Dedifferentiated amniotic fluid mesenchymal stem cell (primary cell): ENCODE measurements at regions not wholly inside any gene's neighbourhood (a gene's known extent, or its start where the extent isn't known, plus 50 kb on each side); places are given as distances from the start of the nearest gene placed in this dataset.

ENCODE experiments used
- DNase-seq: peaks from one replicate; pipeline ENCODE4 v3.0.0-alpha.2; 2016; ENCODE audit errors: extremely low spot score

DNA sequence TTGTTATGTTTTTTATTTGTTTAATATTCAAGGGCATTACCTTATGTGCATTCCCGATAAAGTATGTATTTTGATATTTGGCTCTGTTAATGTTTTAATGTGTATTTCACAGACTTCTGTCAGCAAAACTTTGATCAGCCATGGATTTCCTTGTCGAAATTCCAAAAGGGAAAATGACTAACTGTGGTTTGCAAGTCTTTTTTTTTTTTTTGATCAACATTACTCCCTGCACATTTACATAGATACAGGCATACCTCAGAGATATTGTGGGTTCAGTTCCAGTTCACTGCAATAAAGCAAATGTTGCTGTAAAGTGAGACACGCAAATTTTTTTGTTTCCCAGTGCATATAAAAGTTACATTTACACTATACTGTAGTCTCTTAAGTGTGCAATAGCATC is 351.9 kb downstream of the CXCL12 start:
- no peak for DNase-seq

DNA sequence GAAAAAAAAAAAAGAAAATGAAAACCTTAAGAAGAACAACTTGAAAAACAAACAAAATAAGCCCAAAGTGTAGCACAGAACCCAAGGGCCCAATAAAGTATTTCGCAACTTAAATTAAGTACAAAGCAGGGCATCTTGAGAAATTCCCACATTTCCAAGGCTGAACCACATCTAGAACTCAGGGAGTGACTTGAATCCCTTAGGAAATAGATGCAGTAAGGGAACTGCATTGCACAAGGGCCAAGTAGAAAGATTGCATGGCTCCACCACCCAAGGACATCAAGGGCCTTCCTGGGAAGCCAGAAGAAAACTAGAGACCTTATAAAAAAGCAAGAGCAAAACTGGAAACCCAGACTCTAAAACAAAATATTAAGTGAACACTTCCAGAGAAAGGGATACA is 352.7 kb downstream of the CXCL12 start:
- no peak for DNase-seq

DNA sequence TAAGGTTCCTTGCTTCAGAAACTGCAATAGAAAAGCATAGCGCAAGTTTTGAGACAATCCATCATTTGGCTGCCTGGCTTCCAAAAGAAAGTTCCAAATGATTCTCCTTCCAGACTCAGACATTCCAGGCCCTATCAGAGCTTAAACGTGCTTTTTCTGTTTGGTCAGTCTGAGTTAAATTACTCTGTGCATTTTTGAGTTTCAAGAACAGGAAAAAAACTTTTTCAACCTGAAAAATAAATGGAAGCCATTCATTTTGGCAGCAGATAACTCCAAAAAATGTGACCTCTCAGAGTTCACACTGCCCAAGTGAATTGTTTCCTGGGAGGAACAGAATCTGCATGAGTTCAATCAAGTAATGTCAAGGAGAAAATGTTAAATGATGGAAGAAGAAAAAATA is 354.2 kb downstream of the CXCL12 start:
- DNase-seq: no peak

DNA sequence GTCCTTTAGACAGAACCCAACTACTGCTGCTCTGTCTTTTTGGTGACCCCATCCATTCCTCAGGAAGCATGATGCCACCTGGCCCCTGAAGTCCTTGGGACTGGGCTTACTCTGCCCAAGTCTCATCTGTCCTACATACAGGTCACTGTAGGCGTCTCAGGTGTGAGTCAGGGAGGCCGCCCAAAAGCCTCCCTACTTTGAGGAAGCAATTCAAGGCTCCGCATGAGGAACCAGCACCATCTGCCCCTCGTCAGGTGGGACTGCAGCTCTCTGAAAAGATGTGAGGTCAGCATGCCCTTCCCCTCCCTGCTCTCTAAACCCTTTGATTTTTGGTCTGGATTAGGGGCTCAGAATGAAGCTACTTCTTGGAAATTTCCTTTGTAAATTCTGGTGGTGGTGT is 354.8 kb downstream of the CXCL12 start:
- DNase-seq: no peak

- DNase-seq: no peak
Measured at GRCh38 chr10:44028384-44029137, 356.3 kb downstream of the CXCL12 start.

- DNase-seq: no peak
Measured at GRCh38 chr10:44024356-44025116, 360.4 kb downstream of the CXCL12 start.

- no peak for DNase-seq
Measured at GRCh38 chr10:44023517-44023916, 361.4 kb downstream of the CXCL12 start.

DNA sequence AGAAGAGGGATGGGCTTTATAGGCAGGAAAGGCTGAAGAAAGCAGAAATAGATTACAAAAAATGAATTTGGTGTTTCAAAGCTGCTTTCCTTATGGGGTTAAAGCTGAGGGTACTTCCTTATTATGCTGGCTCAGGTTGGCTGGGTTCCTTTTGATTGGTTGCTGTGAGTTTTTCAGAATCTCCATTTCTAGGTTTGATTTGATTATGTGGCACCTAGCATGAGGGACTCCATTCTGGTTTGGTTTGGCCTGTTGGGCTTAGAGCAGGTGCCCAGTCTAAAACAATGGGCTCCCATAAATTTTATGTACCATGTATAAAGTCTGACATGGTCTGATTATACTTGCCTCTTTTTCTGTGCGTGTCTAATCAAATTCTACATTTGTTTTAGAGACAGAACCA is 362.7 kb downstream of the CXCL12 start:
- DNase-seq: no peak

- DNase-seq: no peak
Measured at GRCh38 chr10:44020322-44021111, 364.4 kb downstream of the CXCL12 start.

DNA sequence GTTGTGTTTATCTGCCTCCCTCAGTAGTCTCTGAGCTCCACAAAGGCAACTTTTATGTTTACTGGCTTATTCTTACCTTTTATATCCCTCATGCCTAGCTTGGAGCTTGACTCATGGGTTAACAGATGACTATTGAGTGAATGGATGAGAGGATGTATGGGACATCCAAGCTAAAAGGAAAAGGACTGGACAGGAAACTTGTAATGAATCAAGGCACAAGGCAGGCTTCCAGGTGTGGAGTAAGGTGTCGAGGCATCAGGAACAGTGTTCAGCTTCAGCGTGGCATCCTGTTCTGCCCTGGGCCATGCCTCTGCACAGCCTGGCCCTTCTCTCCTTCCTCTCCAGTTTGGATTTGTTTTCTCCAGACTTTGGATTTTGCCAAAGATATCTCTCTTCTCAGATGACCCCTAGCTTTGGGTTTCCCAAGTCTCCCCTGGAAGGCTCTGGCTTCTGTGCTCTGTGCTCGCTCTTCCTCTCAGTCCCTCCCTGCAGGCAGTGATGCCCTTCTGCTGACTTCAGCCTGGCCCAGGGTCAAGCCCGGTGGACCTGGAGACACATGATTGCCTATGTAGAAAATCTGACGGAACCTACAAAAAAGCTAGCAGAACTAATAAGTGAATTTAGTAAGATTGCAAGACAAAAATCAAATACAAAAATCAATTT is 367.3 kb downstream of the CXCL12 start:
- no peak for DNase-seq

GRCh38 chr10:44016589-44017482 is 368.1 kb downstream of the CXCL12 start:
- DNase-seq: no peak

DNA sequence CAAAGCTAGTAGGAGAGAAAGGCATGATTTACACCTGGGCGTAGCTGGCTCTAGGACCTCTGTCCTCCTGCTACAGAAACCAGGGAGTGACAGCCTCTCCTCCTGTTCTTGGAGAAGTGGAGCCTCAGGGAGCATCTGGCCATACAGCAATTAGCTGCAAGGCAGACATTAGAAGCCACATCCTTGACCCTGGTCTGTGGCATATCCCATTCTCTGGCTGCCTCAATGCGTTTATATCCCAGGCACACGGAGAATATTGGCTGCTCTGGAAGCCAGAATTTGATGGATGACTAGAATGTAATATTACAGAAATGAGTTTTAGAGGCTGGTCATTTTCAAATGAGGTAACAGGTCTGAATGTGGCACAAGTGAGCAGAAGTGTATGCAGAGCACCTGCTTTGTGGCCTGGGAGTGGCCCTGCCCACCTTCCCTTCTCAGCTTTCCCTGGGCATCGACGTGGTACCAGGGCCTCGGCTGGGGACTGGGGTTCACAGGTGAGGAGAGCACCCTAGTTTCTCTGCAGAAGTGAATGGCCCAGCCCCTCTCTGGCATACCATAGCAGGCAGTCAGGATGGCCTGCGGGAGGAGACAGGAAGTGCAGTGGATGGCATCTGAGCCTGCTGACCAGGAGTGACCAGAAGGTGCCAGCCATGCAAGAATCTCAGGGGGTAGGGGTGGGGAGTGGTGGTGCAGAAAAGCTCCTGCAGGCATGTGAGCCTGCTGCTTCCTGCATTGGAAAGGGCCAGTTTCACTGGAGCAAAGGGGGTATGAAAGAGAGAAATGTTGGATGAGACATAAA is 367.2 kb upstream of the ZNF32 start:
- no peak for DNase-seq

DNA sequence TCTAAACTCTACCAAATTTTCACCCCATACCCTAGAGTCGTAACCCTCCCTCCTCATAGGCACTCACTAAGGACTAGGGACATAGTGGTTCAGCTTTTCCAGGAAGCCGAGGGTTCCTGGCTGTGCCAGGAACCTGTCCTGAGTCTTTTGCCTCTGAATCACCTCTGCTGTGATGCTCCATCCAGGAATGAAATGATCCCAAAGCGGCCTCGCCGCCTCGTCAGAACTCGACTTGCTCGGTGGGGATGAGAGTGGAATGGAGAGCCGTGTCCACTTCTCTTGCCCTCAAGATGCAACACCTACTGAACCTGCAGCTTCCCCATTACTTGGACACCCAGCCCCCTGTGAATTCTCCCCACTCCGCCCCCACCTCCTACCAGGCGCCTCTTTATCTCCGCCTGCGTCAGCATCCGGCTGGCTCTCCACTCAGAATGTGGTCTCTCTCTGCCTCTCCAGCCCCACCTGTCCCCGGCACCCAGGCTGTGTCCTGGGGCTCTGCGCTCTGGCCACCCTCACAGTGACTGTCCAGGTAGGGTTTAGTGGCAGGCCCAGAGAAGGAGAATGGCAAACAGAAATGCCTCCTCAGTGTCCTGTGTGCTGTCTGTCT is 366.1 kb upstream of the ZNF32 start:
- DNase-seq: no peak

DNA sequence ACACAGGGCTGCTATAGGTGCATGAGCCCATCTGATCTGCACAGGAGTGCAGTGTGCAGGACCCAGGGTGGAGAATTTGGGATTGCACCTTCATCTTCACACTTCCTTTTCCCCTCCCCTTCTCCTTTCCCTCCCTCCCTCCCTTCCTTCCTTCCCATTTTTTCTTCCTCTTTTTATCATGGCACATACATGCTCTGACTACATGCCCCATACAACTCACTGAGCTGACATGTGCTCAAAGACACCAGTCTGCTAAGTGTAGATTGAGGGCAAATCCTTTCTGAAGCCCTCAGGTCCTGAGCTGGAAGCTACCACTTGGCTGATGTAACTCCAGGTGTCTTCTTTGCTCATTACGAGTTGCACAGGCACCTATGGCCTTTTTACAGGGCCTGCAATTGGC is 365.3 kb upstream of the ZNF32 start:
- no peak for DNase-seq

DNA sequence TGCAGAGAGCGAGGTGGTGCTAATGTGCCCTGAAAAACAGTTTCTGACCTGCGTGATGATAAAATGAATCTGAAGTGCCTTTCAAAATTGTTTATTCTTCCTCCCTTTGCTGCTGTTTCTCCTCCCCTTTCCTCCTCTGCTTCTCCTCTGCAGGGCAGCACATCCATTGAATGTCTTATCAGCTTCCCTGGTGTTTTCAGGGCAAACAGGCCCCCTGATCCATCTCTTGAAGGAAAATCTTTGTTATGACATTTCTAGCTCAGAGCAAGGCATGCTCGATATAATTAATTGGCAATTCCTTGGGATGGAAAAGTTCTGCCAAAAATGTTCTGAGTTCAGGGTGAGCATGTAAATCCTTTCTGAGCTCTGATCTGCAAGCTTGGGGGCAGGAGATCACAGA is 364.2 kb upstream of the ZNF32 start:
- no peak for DNase-seq

DNA sequence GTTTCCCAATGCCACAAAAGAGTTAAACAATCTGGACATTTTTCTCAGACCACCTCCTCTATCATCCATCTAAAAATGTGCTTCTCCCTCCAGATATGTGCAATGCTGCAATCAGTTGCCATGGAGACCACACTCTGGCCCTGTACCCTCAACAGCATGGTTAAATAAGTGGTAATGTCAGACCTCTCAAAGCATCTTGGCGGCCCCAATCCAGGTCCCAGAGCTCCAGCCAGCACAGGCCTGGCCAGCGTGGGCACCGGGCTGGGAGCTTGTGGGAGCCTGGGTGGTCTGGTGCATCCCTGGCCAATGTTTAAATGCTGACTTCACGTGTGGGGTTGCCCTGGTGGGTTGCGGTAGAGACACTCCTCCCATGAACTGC is 362.9 kb upstream of the ZNF32 start:
- DNase-seq: no peak

DNA sequence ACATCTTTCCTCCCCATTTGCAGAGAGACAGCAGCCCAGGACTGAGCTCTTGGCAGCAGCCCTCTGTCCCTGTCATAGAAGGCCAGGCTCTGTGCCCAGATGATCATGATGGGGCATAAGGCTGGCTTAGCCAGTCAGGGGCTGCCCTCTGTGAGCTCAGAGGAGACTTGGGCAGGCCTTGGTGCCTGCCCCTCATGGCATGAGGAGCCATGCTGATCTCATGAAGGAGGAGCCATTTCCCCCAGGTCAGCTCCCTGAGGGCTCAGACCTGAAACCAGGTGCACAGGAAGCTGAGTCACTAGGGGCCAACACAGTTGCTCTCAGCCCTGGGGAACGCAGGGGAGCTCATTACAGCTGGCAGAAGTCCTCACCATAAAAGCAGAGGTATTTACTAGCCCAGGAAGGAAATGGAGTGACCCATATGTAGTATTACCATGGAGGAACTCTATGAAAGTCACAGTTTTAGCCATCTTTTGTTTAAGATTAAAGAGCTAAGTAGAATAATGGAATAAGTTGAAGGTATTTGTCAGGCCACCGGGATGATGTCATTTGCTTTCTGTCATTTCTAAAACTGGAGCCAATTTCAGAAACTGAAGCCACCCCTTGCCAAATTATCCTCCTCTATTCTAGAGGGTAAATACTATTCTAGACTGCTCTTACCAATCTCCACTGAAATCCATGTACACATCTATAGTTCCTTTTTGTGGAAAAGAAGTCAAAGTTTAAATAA is 362.4 kb upstream of the ZNF32 start:
- no peak for DNase-seq

- DNase-seq: no peak
Measured at GRCh38 chr10:44009891-44010632, 361.4 kb upstream of the ZNF32 start.
